Keratinocyte (primary cell): ENCODE measurements at regions not wholly inside any gene's neighbourhood (a gene's known extent, or its start where the extent isn't known, plus 50 kb on each side); places are given as distances from the start of the nearest gene placed in this dataset.

Experiments
- DNase-seq: peaks from one replicate; pipeline ENCODE4 v3.0.0-alpha.2; 2011; ENCODE audit warnings: low read depth, missing footprints, low spot score
- FAIRE-seq: peaks from 2 replicates; lab custom pipeline; 2011; peaks lifted over from hg19 to GRCh38; lab: Jason Lieb, UNC
- H2AFZ ChIP-seq: 2 replicates; pipeline ENCODE4 v1.6.0; 2012; ENCODE audit warnings: low read length, control low read depth, inconsistent platforms; ENCODE audit not compliant: control insufficient read depth
- H3K27ac ChIP-seq: 2 replicates; pipeline ENCODE4 v1.5.1; 2011; ENCODE audit warnings: low read length; ENCODE audit not compliant: control insufficient read depth, insufficient read depth
- H3K27me3 ChIP-seq: 3 replicates; pipeline ENCODE4 v1.6.0; 2011; ENCODE audit warnings: low read length; ENCODE audit not compliant: control insufficient read depth, insufficient read depth; ENCODE audit errors: extremely low read depth
- H3K36me3 ChIP-seq, 2 experiments: 2 replicates in 1 of 2; 3 replicates in 1 of 2; pipeline ENCODE4 v1.5.1; 2011; ENCODE audit warnings: low read length in 2 of 2, mild to moderate bottlenecking in 1 of 2; ENCODE audit not compliant: control insufficient read depth in 2 of 2, insufficient read depth in 2 of 2; ENCODE audit errors: extremely low read depth in 1 of 2
- H3K4me1 ChIP-seq: 3 replicates; pipeline ENCODE4 v1.5.1; 2011; ENCODE audit warnings: low read length; ENCODE audit not compliant: control insufficient read depth, insufficient read depth; ENCODE audit errors: extremely low read depth
- H3K4me2 ChIP-seq: 3 replicates; pipeline ENCODE4 v1.6.0; 2011; ENCODE audit warnings: low read depth, low read length; ENCODE audit not compliant: control insufficient read depth, insufficient read depth; ENCODE audit errors: extremely low read depth
- H3K4me3 ChIP-seq, 3 experiments: fragments of 200-600 bp in 1 of 3; sonication (generic) in 1 of 3; 2 replicates in 2 of 3; 3 replicates in 1 of 3; pipeline ENCODE4 v1.5.1; 2011 to 2016; ENCODE audit warnings: low read length in 3 of 3, mild to moderate bottlenecking in 3 of 3, control low read depth in 2 of 3, inconsistent platforms in 1 of 3, low read depth in 1 of 3, mixed read lengths in 1 of 3, mixed run types in 1 of 3, moderate library complexity in 1 of 3; ENCODE audit not compliant: control insufficient read depth in 2 of 3, insufficient read depth in 2 of 3; ENCODE audit errors: extremely low read depth in 1 of 3
- H3K79me2 ChIP-seq: 2 replicates; pipeline ENCODE4 v1.6.0; 2012; ENCODE audit warnings: low read length; ENCODE audit not compliant: control insufficient read depth, insufficient read depth
- H3K9ac ChIP-seq: 3 replicates; pipeline ENCODE4 v1.6.0; 2011; ENCODE audit warnings: low read length; ENCODE audit not compliant: control insufficient read depth, insufficient read depth; ENCODE audit errors: extremely low read depth
- H3K9me1 ChIP-seq: 3 replicates; pipeline ENCODE4 v1.6.0; 2011; ENCODE audit warnings: low read length; ENCODE audit not compliant: control insufficient read depth, insufficient read depth; ENCODE audit errors: extremely low read depth
- H3K9me3 ChIP-seq: 2 replicates; pipeline ENCODE4 v1.5.1; 2012; ENCODE audit warnings: low read depth, low read length; ENCODE audit not compliant: control insufficient read depth
- H4K20me1 ChIP-seq: 3 replicates; pipeline ENCODE4 v1.6.0; 2011; ENCODE audit warnings: low read length; ENCODE audit not compliant: control insufficient read depth, insufficient read depth; ENCODE audit errors: extremely low read depth
- CTCF ChIP-seq, 3 experiments: IDR thresholded peaks in 1 of 3; conservative IDR thresholded peaks in 1 of 3; optimal IDR thresholded peaks in 1 of 3; 2 replicates in 2 of 3; 3 replicates in 1 of 3; pipeline versions ENCODE3 to v1.5.1; 2011; ENCODE audit warnings: low read length in 3 of 3, mild to moderate bottlenecking in 3 of 3, moderate library complexity in 2 of 3, control low read depth in 1 of 3, inconsistent platforms in 1 of 3; ENCODE audit not compliant: insufficient read depth in 2 of 3; ENCODE audit errors: extremely low read depth in 1 of 3
- EZH2 ChIP-seq: IDR thresholded peaks from one replicate; pipeline ENCODE4 v1.6.1; 2012; ENCODE audit warnings: inconsistent platforms, mild to moderate bottlenecking, low read length, moderate library complexity
- dilution Hi-C: fragments of 300-500 bp; cut with MboI; formaldehyde crosslinking; loops from one replicate; pipeline ENCODE4 v1.7.0; 2020; ENCODE audit warnings: low sequenced_read_pairs; ENCODE audit not compliant: extremely low pct_ligation_motif_present

- dilution Hi-C loops, result no loop called here
- no peaks in the 10 kb centered on the region for H3K36me3 ChIP-seq
- H3K27ac ChIP-seq, result no peak overlapping the region
- TF ChIP-seq EZH2, result no peak
- no peak for TF ChIP-seq CTCF (optimal IDR thresholded peaks at IDR 0.05 in 1 of 3, IDR thresholded peaks at IDR 0.05 in 1 of 3, conservative IDR thresholded peaks at IDR 0.05 in 1 of 3; ENCODE audit: extremely low read depth in 1 of 3, insufficient read depth in 2 of 3, low read length in 3 of 3)
- no peaks in the 10 kb centered on the region for H3K9me3 ChIP-seq
- H3K9ac ChIP-seq, result no peak overlapping the region
- H3K27me3 ChIP-seq, result peaks cover 7% of the 10 kb centered on the region
- H3K4me1 ChIP-seq, result no peaks in the 10 kb centered on the region
- no peaks in the 10 kb centered on the region for H3K79me2 ChIP-seq
- H3K4me3 ChIP-seq, result no peak overlapping the region
- no peak for DNase-seq
- H3K9me1 ChIP-seq, result no peaks in the 10 kb centered on the region
- no peak for FAIRE-seq
- no peaks in the 10 kb centered on the region for H4K20me1 ChIP-seq
- H3K4me2 ChIP-seq, result no peak overlapping the region
- no peak overlapping the region for H2AFZ ChIP-seq
Observed at GRCh38 chr3:99066863-99067262, 165.4 kb upstream of the DCBLD2 start.

- Histone ChIP-seq H3K9ac (no peak overlapping the region), H2AFZ (no peak overlapping the region), H3K27me3 (peaks cover 4% of the 10 kb centered on the region), H3K79me2 (no peaks in the 10 kb centered on the region), H3K27ac (no peak overlapping the region), H3K4me3 (no peak overlapping the region), H3K4me1 (no peaks in the 10 kb centered on the region), H4K20me1 (no peaks in the 10 kb centered on the region), H3K9me3 (no peaks in the 10 kb centered on the region), H3K4me2 (no peak overlapping the region), H3K9me1 (no peaks in the 10 kb centered on the region), H3K36me3 (no peaks in the 10 kb centered on the region)
- dilution Hi-C loops, result no loop called here
- TF ChIP-seq CTCF (optimal IDR thresholded peaks at IDR 0.05 in 1 of 3, IDR thresholded peaks at IDR 0.05 in 1 of 3, conservative IDR thresholded peaks at IDR 0.05 in 1 of 3; ENCODE audit: extremely low read depth in 1 of 3, insufficient read depth in 2 of 3, low read length in 3 of 3), result no peak
- TF ChIP-seq EZH2, result no peak
- FAIRE-seq (no peak), DNase-seq (no peak)
Observed at GRCh38 chr3:99049164-99049563, 147.7 kb upstream of the DCBLD2 start.
